H54 (cell line): ENCODE measurements at regions not wholly inside any gene's neighbourhood (a gene's known extent, or its start where the extent isn't known, plus 50 kb on each side); places are given as distances from the start of the nearest gene placed in this dataset.
"Not testable (repeated sequence)": the region's sequence is repeated elsewhere in the genome, so short reads cannot be mapped to it uniquely, and the experiment has no call there.

Source experiments
- DNase-seq: peaks from one replicate; pipeline ENCODE4 v3.0.0; 2011; ENCODE audit warnings: low spot score, mixed read lengths; ENCODE audit not compliant: insufficient read length
- FAIRE-seq: peaks from 3 replicates; lab custom pipeline; 2011; peaks lifted over from hg19 to GRCh38; lab: Jason Lieb, UNC
- POLR2A ChIP-seq: IDR thresholded peaks from 2 replicates; pipeline ENCODE4 v1.6.1; 2011; ENCODE audit warnings: low read depth, mild to moderate bottlenecking, low read length

DNA sequence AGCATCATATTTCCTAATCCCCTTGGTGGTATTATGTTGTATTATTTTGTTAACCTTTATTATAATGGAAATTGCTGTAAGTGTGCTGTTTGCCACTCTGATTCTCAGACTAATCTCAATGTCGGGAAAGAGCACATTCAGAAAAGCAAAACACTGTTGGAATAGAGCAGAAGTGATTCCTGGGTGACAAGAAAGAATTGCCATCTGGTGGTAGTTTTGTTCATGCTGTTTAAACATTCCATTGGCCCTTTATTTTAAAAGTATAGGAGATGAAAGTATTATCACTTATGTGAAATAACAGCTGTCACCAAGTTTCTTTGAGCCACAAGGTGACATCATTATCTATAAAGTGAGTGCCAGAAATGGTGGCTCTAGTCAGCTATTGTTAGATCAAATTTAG is 301.3 kb upstream of the SGCD start:
- DNase-seq (no peak), FAIRE-seq (no peak)
- no peak for TF ChIP-seq POLR2A

DNA sequence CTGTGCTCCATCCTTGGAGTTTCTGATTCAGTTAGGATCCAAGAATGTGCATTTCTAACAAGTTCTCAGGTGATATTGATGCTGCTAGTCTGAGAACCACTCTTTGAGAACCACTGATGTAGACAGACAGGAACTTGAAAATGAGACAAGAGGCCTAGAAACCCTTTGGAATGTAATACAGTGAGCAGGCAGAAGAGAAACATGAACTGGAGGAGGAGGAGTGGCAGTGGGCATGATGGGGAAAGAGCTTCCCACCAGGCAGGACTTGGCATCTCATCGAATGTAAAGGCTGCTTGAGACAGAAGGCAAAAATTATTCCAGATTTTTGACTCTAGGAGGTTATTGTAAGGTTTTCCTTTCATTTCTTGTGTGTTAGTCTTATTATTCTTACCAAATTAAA is 295.8 kb upstream of the SGCD start:
- no peak for FAIRE-seq
- no peak for TF ChIP-seq POLR2A

DNA sequence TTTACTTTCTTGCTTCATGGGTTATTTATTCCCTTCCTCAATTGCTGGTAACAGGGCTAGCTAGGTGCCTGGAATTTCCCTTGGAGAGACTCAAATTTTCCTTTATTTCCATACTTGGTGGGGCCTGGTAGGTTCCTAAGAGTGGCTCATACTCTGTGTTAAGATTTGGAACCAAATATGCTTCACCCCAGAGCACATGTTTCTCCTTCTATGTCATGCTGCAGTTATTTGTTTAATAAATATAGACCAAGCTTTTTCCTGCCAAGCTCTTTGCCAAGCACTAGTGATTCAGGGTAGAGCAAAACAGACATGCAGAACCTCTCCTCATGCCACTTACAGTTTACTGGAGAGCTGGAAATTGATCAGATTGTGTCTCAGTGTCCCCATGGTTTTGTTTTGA is 290.3 kb upstream of the SGCD start:
- DNase-seq (no peak), FAIRE-seq (no peak)
- no peak for TF ChIP-seq POLR2A

More for the DNA sequence above, 295.8 kb upstream of the SGCD start:
- DNase-seq = no peak

DNA sequence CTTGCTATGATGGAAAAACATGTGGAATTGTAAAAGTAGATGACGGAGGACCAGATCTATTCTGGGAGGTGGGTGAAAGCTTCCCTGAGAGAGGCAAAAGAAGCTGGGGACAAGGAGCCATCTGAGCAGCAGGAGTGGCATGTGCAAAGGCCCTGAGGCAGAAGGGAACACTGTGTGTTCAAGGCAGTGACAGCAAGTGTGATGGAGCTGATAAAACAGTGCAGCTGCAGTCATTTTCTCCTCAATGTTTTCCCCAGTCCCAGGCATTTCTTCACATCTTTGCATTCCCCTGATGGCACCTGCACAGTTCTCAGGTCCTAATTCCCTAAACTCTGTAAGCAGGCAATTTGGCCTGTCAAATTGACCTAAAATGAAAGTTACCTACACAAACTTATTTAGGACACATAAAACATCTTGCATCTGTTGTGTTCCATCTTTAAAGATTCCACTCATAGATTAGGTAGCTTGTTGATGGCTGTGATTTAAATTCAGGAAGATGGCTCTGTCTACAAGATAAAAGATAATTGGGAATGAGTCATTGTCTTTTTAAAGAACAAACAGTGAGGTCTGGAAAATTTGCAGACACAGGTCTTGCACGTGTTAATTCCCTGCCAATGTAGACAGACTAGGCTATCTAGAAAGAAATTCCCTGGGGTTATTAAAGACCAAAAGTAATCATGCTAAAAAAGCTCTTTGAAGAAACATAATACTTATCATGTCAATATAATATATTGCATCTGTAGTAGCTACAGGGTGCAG is 289.6 kb upstream of the SGCD start:
- no peak for FAIRE-seq
- no peak for DNase-seq
- TF ChIP-seq POLR2A = no peak

DNA sequence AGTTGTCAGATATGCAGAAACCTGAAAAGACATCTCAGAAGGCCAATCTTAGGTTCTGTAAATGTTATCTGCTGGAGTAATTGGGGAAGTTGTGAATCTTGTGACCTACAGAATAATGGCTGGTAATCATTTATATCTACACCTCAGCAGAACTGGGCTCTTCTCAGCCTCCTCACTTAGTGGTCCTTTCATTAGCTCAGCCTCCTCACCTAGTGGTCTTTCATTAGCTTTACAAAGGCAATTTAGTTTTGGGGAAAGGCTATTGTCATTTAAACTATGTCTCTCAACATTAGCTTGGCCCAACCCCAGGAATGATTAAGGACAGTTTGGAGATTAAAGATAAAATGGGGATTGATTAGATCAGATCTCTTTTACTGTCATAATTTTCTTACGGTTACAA is 284.2 kb upstream of the SGCD start:
- DNase-seq (no peak), FAIRE-seq (no peak)
- no peak for TF ChIP-seq POLR2A

DNA sequence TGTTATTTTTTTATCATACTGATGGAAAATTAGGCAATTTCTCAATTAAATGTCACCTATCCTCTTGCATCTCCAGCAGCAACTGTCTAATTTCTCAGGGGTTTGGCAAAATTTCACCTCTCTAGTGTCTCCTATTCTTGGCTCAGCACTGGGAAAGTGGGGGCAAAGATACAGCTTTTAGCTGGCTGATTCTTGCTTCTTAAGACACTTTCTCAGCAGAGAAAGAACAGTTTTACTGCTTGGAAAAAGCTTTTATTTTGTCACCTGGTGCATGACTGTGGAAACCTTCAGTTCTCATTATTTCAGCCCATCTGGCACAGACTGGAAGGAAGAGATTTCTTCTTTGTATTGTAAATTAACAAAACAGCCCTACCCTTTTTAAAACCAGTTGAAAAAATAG is 283.6 kb upstream of the SGCD start:
- TF ChIP-seq POLR2A = no peak
- no peak for DNase-seq
- no peak for FAIRE-seq

DNA sequence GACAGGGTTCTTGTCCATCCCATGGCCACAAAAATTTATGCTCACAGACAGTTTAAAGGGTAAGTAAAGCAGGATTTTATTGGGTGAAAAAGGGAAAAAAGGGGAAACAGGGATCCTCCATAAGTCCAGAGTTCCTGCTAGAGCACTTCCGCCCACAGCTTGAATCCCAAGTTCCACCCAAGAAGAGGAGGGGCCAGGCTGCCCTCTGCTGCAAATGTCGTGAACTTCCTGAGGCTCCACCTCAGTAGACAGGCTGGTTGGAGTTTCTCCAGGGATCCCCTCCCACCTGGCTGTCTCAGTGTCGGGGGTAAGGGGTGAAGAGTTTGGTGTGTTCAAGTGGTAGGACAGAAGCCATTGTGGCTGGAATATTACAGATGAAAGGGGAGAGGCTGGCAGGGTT is 275.0 kb upstream of the SGCD start:
- no peak for DNase-seq
- FAIRE-seq = no peak
- no peak for TF ChIP-seq POLR2A

DNA sequence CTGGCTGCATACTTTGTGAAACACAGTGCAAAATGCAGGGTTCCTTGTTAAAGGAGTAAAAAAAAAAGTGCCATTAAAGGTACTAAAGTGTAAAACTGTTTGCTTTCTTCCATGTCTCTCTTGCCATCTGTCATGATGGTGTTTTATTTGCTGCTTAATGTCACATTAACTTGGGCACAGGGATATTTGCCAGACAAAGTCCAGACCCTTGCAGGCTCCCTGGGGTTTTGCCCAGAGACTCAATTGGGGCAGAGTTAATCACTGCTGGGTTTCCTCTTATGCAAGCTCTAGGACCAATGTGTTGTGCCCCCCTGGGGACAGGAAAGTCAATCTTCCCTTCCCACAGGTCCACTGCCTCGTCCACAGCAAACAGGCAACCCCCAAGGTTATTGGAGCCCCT is 274.3 kb upstream of the SGCD start:
- no peak for DNase-seq
- TF ChIP-seq POLR2A = no peak
- no peak for FAIRE-seq

DNA sequence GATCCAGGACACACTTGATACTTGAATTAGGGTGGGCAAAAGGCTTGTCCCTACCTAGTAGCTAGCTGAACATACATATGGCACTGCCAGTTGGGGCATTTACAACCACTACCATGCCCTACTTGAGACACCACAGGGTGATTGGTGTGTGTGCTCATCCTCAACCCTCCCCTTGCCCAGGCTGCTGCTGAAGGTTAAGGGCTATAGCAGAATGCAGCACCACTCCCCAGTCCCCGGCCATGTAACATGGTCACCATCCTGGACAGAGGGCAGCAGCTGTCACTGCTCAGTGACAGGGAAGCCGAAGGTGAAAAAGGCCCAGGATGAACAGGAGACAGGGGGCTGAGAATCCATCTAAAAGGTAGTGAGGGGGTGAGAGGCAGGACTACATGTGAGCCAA is 273.9 kb upstream of the SGCD start:
- no peak for TF ChIP-seq POLR2A
- FAIRE-seq (no peak), DNase-seq (no peak)

DNA sequence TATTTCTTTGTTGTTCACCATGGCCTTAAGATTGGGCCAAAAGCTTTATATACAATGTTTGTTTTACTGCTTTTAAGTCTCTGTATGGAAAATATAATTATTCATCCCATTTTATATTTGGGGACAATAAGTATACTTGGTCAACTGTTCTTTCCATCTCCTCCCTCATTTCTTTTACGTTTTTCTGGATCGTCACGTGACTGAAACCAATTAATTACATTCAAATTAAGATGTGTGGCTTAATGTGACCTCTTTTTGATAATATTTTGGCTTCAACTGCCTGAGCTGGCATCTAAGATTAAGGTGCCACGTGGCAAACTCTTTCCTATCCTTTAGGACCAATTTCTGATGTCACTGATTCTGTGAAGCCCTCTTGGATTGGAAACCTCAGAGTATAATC is 250.1 kb upstream of the SGCD start:
- TF ChIP-seq POLR2A = no peak
- DNase-seq = no peak
- FAIRE-seq = no peak

DNA sequence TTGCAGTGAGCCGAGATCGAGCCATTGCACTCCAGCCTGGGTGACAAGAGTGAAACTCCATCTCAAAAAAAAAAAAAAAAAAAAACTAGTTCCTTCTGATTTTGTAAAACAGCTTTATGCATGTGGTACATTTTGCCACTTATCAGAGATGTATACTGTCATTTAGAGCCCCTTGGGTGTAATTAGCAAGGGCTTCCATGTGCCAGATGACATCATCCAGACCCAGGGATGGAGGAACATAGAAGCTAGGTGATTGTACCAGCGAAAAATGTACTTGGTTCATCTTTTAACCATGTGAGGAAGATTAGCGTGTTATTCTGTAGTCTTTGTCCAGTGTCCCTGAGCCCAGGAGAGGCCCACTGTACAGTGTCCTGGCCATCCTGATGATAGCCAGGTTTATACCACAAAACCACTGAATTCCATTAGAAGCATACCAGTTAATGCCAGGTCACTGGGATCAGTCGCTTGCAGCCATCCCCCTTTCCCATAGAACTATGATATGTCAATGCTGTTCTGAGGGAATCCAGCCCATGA is 239.3 kb upstream of the SGCD start:
- FAIRE-seq = no peak
- TF ChIP-seq POLR2A = no peak
- DNase-seq = no peak

DNA sequence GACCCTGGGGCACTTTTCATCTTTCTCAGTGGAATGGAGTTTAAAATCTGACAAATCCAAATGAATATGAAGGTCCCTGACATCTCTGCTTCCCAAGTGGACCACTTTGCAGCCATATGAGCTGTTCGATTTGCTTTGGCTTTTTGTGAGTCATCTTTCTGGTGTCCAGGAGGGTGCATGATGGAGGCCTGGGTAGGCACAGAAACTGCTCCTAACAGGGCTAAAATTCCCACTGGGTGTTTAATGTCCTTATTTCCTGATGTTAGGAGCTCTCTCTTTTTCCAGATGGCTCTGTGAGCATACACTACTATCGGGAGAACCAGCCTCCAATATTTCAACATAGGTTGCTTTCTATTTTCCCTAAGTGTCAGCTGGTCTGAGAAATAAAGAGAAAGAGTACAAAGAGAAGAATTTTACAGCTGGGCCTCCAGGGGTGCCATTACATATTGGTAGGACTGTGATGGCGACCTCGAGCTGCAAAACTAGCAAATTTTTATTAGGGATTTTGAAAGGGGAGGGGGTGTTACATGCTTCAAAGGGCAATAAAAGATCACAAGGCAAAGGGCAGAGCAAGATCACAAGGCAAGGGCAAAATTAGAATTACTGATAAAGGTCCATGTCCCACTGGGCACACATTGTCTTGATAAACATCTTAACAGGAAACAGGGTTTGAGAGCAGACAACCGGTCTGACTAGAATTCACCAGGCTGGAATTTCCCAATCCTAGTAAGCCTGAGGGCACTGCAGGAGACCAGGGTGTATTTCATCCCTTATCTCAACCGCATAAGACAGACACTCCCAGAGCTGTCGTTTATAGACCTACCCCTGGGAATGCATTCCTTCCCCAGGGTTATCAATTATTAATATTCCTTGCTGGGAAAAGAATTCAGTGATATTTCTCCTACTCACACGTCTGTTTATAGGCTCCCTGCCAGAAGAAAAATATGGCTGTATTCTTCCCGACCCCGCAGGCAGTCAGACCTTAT is 236.7 kb upstream of the SGCD start:
- not testable (repeated sequence) for DNase-seq, FAIRE-seq

DNA sequence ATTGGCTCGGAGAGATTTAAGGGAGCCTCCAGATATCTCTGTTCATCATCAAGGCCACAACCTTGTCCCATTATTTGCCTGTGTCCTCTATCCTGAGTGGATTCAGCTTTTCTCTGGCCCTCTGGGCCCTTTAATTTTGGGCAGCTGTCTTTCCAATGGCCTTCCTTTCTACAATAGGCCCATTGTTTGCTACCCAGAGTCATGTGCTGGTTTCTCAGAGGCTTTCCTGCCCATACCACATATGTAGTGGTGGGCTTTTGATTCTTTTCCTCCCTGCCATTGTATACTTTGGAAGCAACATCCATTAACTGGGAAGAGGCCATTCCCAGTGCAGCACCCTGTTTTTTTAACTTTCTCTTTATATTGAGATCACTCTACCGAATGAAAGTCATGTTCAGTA is 233.9 kb upstream of the SGCD start:
- DNase-seq = no peak

DNA sequence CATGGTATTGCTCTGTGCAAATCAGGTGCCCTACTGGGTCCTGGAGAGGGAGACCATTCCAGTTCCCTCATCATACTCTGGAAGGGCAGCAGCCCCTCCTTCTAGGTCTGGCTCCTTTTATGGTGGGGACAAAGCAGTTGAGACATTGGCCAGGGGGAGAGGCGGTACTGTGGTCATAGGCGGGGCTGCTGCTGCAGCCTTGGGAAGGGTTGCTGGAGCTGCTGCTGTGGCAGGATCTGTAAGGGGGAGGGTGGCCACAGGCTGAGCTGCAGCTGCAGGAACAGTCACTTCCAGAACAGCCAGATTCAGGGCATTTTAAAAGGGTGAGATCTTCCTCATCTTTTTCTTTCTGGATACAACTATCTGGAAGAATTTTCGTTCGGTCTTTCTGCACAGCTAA is 233.0 kb upstream of the SGCD start:
- no peak for FAIRE-seq
- TF ChIP-seq POLR2A = no peak
- DNase-seq = no peak

More for the DNA sequence above, 233.9 kb upstream of the SGCD start:
- TF ChIP-seq POLR2A = no peak
- no peak for FAIRE-seq

DNA sequence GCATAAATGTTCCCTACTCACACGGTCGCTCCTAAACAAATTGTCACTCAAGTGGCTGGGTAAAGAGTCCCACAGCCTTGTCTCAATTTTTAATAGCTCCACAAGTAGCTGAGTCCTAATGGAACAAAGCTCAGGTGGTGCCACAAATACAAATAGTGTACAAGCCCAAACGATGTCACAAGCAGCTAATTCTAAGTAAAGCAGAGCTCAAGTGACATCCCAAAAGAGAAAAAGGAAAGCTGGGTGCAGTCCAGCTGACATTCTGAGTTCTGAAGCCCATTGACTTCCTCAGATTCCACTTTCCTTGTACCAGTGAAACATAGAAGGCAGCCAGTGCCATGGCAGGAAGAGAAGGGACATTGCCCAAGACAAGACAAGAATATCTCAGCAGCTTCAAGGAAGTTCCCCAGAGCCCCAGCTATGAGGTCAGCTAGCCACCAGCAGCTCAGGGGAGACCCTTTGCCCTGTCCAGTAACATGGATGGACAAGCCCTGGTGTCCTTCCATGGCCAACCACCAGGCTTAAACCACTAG is 231.2 kb upstream of the SGCD start:
- DNase-seq (no peak), FAIRE-seq (no peak)
- no peak for TF ChIP-seq POLR2A
